ENCODE measurements at regions not wholly inside any gene's neighbourhood (a gene's known extent, or its start where the extent isn't known, plus 50 kb on each side); places are given as distances from the start of the nearest gene placed in this dataset.
A peak's percentile ranks its signal among the peaks of the same experiment; 100 is the strongest.
"Not testable (repeated sequence)": the region's sequence is repeated elsewhere in the genome, so short reads cannot be mapped to it uniquely, and the experiment has no call there.

DNA sequence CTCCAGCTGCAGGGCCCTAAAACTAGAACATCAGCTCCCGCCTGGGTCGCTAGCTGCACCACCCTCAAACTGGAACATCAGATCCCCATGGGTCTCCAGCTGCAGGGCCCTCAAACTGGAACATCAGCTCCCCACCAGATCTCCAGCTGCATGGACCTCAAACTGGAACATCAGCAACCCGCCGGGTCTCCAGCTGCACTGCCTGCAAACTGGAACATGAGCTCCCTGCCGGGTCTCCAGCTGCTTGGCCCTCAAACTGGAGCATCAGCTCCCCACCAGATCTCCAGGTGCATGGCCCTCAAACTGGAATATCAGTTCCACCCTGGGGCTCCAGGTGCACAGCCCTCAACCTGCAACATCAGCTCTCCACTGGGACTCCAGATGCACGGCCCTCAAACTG lies 82.7 kb downstream of the TFRC start:
- not testable (repeated sequence) for DNase-seq

DNA sequence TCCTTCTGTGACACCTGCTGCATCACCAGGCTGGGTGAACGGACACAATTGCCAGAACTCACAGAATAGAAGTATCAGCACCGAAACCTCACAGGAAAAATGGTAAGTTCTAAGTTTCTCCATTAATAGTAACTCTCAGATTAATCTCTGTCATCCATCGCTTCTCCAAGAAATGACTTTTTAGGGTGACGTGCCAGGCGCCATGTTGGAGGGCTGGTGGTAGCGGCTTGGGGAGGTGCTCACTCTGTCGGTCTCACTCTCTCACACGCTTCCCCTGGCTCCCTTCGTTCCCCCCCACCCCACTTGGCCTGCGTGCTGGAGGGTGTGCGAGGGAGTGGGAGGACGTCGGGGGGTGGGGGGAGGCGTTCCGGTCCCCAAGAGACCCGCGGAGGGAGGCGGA lies 85.6 kb downstream of the TFRC start:
- DNase-seq: not testable (repeated sequence)

DNA sequence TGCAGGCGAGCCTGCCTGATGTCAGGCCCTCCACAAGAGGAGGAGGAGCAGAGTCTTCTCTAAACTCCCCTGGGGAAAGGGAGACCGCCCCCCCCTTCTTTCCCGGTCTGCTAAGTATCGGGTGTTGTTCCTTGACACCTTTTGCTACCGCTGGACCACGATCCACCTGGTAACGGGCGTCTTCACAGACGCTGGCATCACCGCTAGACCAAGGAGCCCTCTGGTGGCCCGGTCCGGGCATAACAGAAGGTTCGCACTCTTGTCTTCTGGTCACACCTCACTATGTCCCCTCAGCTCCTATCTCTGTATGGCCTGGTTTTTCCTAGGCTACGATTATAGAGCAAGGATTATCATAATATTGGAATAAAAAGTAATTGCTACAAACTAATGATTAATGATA lies 86.0 kb upstream of the TNK2 start:
- DNase-seq: peak; percentile 73

DNA sequence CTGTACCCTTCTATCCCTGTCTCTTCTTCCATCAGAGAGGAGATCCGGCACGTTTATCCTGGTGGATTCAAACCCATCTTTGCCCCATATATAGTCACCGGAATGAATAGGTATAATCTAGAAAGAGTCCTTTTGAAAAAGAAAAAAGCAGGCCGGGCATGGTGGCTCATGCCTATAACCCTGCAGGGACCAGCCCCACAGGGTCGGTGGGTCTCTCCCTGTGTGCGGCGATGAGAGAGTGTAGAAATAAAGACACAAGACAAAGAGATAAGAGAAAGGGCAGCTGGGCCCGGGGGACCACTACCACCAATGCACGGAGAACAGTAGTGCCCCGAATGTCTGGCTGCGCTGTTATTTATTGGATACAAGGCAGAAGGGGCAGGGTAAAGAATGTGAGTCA lies 85.3 kb upstream of the TNK2 start:
- not testable (repeated sequence) for DNase-seq

DNA sequence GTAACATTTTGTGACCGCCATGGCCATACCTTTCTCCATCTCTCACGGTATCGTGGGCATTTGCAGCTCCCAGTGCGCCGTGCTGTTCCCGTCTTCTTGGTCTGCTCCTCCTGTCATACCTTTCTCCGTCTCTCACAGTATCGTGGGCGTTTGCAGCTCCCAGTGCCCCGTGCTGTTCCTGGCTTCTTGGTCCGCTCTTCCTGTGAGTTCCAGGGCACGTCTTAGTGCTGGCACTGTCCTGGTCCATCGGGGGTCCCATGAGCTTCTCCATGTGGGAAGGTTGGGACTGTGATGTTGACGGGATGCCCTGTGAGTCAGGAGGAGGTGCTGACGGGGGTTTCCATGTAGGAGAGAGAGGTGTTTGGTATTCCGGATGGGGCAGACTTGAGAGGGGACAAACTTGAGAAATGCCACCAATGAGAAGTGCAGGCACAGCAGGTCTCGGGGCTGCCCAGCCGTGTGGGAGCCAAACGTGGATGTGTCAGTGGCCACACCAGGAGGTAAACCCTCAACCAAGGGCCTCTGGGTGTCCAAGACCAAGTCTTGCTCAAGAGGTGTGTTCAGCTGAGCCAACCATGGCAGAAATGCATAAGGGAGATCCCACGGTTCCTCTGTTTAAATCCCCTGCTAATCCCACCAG lies 84.7 kb upstream of the TNK2 start:
- not testable (repeated sequence) for DNase-seq

- not testable (repeated sequence) for DNase-seq
Measured at GRCh38 chr3:195991986-195992385, 83.6 kb upstream of the TNK2 start.

GRCh38 chr3:195991243-195991642 lies 82.9 kb upstream of the TNK2 start:
- not testable (repeated sequence) for DNase-seq

DNA sequence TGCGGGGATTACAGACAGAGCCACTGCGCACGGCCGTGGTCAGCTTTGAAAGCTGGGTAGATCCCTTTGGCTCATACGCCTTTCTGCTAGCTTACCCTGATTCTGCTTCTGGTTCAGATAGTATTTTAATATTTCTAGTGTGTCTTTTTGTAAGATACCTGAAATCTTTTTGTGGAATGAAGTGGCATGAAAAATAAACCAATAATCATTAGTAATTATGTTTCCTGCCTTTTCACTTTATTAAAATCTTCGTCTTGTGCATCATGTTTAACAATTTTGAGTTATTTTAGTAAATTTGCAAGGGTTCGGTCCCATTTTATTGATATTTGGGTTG lies 82.5 kb upstream of the TNK2 start:
- DNase-seq: not testable (repeated sequence)

DNA sequence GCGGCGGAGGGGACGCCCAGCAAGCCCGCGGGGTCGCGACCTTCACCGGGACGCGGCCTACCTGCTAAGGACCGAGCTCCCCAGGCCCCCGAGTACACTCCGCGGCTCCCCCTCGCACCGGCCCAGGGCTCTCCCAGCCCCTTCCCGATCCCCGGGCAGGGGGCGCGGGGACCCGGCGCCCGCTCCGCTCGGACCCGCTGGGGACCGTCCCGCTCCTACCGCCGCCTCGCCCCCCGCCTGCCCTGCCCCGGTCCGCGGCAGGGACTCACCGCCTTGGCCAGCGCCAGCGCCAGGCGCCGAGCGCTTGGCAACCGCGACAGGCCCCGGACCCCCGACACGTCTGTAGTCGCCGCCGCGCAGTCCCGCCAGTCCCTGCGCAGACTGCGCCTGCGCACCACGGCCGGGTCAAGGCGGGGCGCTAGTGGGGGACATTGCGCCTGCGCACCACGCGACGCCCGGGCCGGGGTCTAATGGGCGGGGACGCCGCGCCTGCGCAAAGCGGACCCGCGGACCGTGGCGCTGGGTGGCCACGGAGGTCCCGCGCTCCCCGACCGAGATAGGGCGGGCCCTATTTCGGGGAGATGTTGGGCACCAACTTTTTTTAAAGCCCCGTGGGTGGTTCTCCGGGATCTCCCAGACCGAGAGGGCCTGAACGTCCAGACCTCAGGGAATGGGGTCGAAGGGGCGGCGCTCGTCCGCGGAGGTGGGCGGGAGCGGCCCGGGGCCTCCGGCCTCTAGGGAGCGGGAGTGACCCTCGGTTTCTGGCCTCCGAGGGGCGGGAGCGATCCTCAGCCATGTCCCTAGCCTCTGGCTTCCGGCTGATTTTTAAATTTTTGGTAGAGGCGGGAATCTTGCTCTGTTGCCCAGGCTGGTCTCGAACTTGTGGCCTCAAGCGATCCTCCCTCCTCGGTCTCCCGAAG lies 81.8 kb upstream of the TNK2 start:
- peak; percentile 94 for DNase-seq

GRCh38 chr3:195989197-195989920 lies 81.0 kb upstream of the TNK2 start:
- DNase-seq: peak; percentile 16

DNA sequence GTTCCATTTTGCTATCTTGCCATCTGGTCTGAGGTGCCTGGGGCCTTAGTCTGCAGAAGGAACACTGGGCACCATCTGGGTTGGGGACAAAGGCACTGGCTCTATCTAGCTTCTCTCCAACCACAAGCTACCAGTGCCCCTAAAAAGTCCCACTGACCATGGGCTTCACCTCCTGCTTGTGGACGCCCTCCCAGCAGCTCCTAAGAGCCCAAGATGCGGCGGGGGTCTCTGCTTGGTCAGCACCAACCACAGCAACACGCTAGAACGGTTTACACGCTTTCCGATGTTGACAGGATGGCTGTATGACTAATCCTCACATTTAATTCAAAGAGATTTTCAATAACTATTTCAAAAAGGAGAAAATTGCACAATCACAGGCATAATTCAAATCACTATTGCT lies 80.4 kb upstream of the TNK2 start:
- DNase-seq: not testable (repeated sequence)

GRCh38 chr3:195987001-195987400 lies 78.7 kb upstream of the TNK2 start:
- DNase-seq: not testable (repeated sequence)

DNA sequence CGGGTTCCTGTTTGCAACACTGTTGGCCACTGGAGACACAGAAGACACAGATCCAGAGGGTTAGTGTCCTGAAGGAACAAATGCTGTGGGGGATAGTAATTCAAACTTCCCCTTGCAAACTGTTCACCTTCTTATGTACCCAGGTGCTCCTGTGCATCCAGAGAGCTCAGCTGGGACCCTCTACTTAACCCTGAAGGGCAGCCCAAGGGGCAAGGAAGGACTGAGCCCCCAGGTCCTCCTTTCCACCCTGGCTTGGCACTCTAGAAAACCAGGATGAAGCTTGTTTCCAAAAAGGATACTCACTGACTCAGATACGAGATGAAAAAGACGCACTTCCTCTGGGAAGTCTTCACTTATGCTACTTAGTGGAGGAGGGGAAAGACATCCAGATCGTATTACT lies 78.2 kb upstream of the TNK2 start:
- not testable (repeated sequence) for DNase-seq

- DNase-seq: not testable (repeated sequence)
Measured at GRCh38 chr3:195985348-195985920, 77.1 kb upstream of the TNK2 start.

DNA sequence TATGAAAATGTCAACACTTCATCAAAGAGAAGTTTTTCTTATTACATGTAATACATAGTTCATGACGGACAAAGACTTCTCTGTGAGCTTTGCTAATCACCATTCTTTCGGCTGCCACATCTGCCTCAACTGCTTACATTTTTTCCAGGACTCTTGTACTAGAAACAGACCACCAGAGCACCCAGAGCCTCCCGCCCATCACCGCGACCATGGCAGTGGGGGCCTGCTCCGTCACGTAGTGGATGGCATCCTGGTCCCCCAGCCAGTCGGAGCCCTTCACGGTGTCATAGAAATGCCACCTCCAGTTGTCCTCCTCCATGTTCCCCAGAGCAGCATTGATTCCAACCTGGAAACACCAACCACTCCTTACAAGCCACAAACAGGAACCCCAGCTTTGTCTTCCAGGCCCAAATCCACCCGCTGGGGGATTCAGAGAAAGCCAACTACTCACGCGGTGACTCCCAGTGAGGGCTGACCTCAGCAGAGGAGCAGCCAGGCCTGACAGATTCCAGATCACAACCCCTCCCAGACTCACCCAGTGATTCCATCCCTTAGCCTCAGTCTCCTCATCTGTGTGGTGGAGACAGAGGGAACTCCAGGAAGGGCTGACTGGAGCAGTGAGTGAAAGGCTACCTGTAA lies 76.2 kb upstream of the TNK2 start:
- DNase-seq: not testable (repeated sequence)

DNA sequence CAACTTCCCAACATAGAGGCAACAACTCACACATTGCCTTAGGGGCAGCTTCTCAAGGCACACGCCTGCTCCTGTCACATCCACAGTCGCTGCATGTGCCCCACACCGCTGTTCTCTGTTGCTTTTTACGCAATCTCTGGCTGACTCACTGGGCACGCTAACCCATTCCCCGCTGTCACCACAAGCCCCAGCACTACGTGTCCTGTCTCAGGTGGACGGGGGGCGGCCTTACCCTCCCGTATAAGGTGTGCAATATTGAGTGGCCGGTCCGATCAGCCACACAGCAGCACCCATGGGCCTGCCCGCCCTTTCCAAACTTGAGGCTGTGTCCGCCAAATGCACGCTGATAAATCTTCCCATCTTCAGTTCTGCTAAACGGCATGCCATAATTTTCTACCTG lies 75.5 kb upstream of the TNK2 start:
- not testable (repeated sequence) for DNase-seq

DNA sequence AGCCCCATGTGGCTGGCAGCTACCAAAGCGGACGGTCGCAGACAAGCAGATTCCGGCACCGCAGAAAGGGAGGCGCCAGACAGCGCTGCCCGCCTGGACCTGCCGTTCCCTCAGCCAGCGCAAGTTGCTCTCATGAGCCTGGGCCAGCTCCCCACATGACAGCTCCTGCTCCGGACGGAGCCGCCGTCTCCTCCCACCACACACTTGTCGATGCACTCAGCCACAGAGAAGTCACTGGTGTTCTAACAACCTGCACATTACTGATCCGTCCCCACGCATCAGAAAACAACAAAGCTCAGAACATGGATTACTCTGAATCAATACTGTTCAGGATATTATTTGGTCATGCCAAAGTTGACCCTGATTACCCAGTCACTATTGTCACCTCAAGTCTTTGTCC lies 74.4 kb upstream of the TNK2 start:
- not testable (repeated sequence) for DNase-seq

GRCh38 chr3:195981778-195982177 lies 73.4 kb upstream of the TNK2 start:
- DNase-seq: not testable (repeated sequence)

DNA sequence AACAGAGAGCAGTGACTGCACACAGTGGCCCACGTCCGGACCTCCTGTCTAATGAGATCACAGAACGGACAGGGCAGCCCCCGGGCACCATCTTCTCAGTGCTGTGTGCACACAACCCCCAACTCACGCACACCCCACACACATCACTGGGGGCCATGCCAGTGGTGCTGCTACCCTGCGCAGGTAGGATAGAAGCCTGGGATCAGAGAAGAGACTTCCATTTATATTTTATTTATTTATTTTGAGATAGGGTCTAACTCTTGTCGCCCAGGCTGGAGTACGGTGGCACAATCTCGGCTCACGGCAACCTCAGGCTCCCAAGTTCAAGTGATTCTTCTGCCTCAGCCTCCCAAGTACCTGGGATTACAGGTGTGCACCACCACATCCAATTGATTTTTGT lies 71.5 kb upstream of the TNK2 start:
- not testable (repeated sequence) for DNase-seq

DNA sequence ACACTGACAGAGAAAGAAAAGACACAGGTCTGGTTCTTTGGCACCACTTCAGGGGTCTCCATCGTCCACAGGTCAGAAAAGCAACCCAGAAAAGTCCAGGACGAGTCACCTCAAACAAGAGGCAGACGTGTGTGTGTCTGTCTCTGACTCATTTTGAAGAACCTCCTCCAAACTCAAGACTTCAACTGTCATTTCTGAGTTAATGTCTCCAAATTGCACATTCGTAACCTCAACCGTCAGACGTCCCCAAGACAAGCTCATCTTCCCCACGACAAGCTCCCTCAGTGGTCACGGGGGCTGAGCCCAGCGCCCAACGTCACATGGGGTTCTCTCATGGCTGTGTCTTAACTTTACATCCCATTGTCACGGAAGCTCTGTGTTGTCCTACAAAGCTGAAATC lies 70.2 kb upstream of the TNK2 start:
- not testable (repeated sequence) for DNase-seq

DNA sequence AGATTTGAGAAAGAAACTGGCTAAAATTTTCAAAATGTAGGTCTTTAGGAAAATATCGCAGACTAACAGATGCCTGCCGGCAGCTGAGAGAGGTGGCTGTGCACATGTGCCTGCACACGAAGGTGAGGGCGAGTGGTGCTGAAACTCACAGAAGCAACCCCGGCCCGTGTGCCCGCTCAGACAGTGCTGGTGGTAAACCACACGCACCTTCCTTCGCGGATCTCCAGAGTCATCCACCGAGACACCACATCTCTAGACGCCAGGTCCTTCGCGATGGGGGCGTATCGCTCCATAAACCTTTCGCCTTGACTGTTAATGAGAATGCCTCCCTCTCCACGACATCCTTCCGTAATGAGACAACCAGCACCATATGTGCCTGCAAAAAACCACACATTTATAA lies 68.5 kb upstream of the TNK2 start:
- not testable (repeated sequence) for DNase-seq

DNA sequence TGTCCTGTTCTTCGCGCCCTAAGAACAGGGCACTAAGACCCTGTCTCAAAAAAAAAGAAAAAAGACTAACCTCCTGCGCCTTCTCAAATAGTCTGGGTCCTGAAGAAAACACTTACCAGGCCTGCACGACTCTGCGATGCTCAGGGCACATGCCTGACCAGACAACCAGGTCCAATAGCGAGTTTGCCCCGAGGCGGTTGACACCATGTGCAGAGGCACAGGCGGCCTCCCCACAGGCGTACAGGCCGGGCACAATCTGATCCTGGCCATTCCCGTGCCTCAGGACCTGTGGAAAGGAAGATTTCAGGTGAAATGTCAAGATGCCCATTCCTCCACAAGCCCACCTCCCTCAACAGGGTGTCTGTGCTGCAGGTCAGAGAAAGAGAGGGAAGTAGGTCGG lies 65.9 kb upstream of the TNK2 start:
- not testable (repeated sequence) for DNase-seq

GRCh38 chr3:195970873-195971272 lies 62.5 kb upstream of the TNK2 start:
- DNase-seq: not testable (repeated sequence)

All from CD4-positive, alpha-beta T cell treated with Interleukin-10 for 1 hour (primary cell).